Sigmoid colon (tissue), 6 donors: ENCODE measurements at regions not wholly inside any gene's neighbourhood (a gene's known extent, or its start where the extent isn't known, plus 50 kb on each side); places are given as distances from the start of the nearest gene placed in this dataset.
A peak's percentile ranks its signal among the peaks of the same experiment; 100 is the strongest.

Source experiments
- DNase-seq: peaks from one replicate; pipeline ENCODE4 v3.0.0-alpha.2; 2019
- H3K27ac ChIP-seq, 4 donors: fragments of 200-600 bp; sonication (generic); one replicate each; pipeline ENCODE4 v1.5.1; 2016 to 2019; ENCODE audit warnings: mild to moderate bottlenecking in 1 of 4
- H3K27me3 ChIP-seq, 3 donors: fragments of 200-600 bp; sonication (generic); one replicate each; pipeline ENCODE4 v1.5.1; 2019; ENCODE audit warnings: mild to moderate bottlenecking in 1 of 3
- H3K36me3 ChIP-seq, 4 donors: fragments of 200-600 bp; sonication (generic); one replicate each; pipeline ENCODE4 v1.5.1; 2016 to 2019
- H3K4me1 ChIP-seq, 4 donors: fragments of 200-600 bp; sonication (generic); one replicate each; pipeline ENCODE4 v1.5.1; 2017 to 2019
- H3K4me3 ChIP-seq, 4 donors: fragments of 200-600 bp; sonication (generic); one replicate each; pipeline ENCODE4 v1.5.1; 2017 to 2019; ENCODE audit warnings: mild to moderate bottlenecking in 2 of 4, moderate library complexity in 1 of 4
- H3K9me3 ChIP-seq, 4 donors: fragments of 200-600 bp in 3 of 4; sonication (generic) in 3 of 4; one replicate each; pipeline versions ENCODE4 v1.5.1 to v1.6.1; 2013 to 2019
- CTCF ChIP-seq, 4 experiments: fragments of 450-650 bp in 3 of 4; fragments of 200-600 bp in 1 of 4; IDR thresholded peaks; one replicate each; pipeline ENCODE4 v1.5.1; 2016 to 2019; ENCODE audit warnings: antibody characterized with exemption in 4 of 4, mild to moderate bottlenecking in 3 of 4, moderate library complexity in 2 of 4
- EP300 ChIP-seq, 4 donors: sonication (generic); formaldehyde crosslinking; IDR thresholded peaks; one replicate each; pipeline ENCODE4 v1.6.1; 2017; ENCODE audit warnings: antibody characterized with exemption in 4 of 4
- POLR2A ChIP-seq, 2 donors: fragments of 450-650 bp; IDR thresholded peaks; one replicate each; pipeline ENCODE4 v1.6.1; 2016; ENCODE audit warnings: antibody characterized with exemption in 2 of 2, mild to moderate bottlenecking in 2 of 2, moderate library complexity in 2 of 2
- POLR2AphosphoS5 ChIP-seq, 4 donors: sonication (generic); formaldehyde crosslinking; IDR thresholded peaks; one replicate each; pipeline ENCODE4 v1.6.1; 2017; ENCODE audit warnings: antibody characterized with exemption in 4 of 4
- WGBS, 2 donors: extraction: QIAGEN DNeasy Blood & Tissue Kit; methylation state at CpG; one replicate each; pipeline ENCODE4 v1.1.7; 2013; 5-methylcytosine and 5-hydroxymethylcytosine counted together
- intact Hi-C: fragments of 100-400 bp; cut with DNase I; formaldehyde crosslinking; loops from one replicate; pipeline ENCODE4 v1.15.1; 2023
- donor health status: healthy with polysubstance abuse.
- donor health status: healthy.

- H3K9me3 ChIP-seq: no peaks in the 10 kb centered on the region
- TF ChIP-seq EP300 (IDR thresholded peaks at IDR 0.05) (no peak), POLR2AphosphoS5 (IDR thresholded peaks at IDR 0.05) (no peak), CTCF (IDR thresholded peaks at IDR 0.05) (no peak), POLR2A (IDR thresholded peaks at IDR 0.05) (no peak)
- H3K4me1 ChIP-seq: no peaks in the 10 kb centered on the region
- H3K4me3 ChIP-seq: no peak overlapping the region
- peaks cover 0 to 16% (median 0%) of the 10 kb centered on the region in 3 donors for H3K27me3 ChIP-seq
- 55 to 66% methylated on average over 14 of the region's 14 CpGs for WGBS, 2 donors
- intact Hi-C loops: no loop called here
- peak; percentile 46 for DNase-seq
- H3K27ac ChIP-seq: no peak overlapping the region
- no peaks in the 10 kb centered on the region for H3K36me3 ChIP-seq
These were observed 72.0 kb upstream of the IQSEC1 start for GRCh38 chr3:13145131-13145825.

- intact Hi-C loops: no loop called here
- no peaks in the 10 kb centered on the region for H3K9me3 ChIP-seq
- H3K4me3 ChIP-seq: no peak overlapping the region
- no peaks in the 10 kb centered on the region for H3K4me1 ChIP-seq
- H3K27ac ChIP-seq: no peak overlapping the region
- H3K36me3 ChIP-seq: no peaks in the 10 kb centered on the region
- DNase-seq: peak; percentile 34
- TF ChIP-seq CTCF (IDR thresholded peaks at IDR 0.05): no peak
- TF ChIP-seq POLR2AphosphoS5 (IDR thresholded peaks at IDR 0.05): no peak
- no peak for TF ChIP-seq POLR2A (IDR thresholded peaks at IDR 0.05)
- no peak for TF ChIP-seq EP300 (IDR thresholded peaks at IDR 0.05)
- WGBS, 2 donors: 82% methylated on average over 25 of the region's 25 CpGs
- H3K27me3 ChIP-seq: peaks cover 0 to 12% (median 0%) of the 10 kb centered on the region in 3 donors
These were observed 71.2 kb upstream of the IQSEC1 start for GRCh38 chr3:13144163-13145023.

- intact Hi-C loops: no loop called here
- Histone ChIP-seq H3K9me3 (no peaks in the 10 kb centered on the region), H3K36me3 (no peaks in the 10 kb centered on the region), H3K27me3 (peaks cover 0 to 7% (median 0%) of the 10 kb centered on the region in 3 donors), H3K4me1 (no peaks in the 10 kb centered on the region), H3K4me3 (no peak overlapping the region), H3K27ac (no peak overlapping the region)
- DNase-seq: peak; percentile 35
- TF ChIP-seq CTCF (IDR thresholded peaks at IDR 0.05) (no peak), POLR2A (IDR thresholded peaks at IDR 0.05) (no peak), POLR2AphosphoS5 (IDR thresholded peaks at IDR 0.05) (no peak), EP300 (IDR thresholded peaks at IDR 0.05) (no peak)
- WGBS, 2 donors: 81 to 88% methylated on average over 7 of the region's 7 CpGs
These were observed 70.3 kb upstream of the IQSEC1 start for GRCh38 chr3:13143381-13144004.

GRCh38 chr3:13142552-13143380 lies 69.5 kb upstream of the IQSEC1 start:
- Histone ChIP-seq H3K27me3 (peaks cover 0 to 7% (median 0%) of the 10 kb centered on the region in 3 donors), H3K4me1 (no peaks in the 10 kb centered on the region), H3K9me3 (no peaks in the 10 kb centered on the region), H3K4me3 (no peak overlapping the region), H3K36me3 (no peaks in the 10 kb centered on the region), H3K27ac (no peak overlapping the region)
- intact Hi-C loops: no loop called here
- WGBS, 2 donors: 77% methylated on average over 9 of the region's 9 CpGs
- peak; percentile 37 for DNase-seq
- TF ChIP-seq POLR2AphosphoS5 (IDR thresholded peaks at IDR 0.05) (no peak), POLR2A (IDR thresholded peaks at IDR 0.05) (no peak), CTCF (IDR thresholded peaks at IDR 0.05) (no peak), EP300 (IDR thresholded peaks at IDR 0.05) (no peak)
